ENCODE measurements at regions not wholly inside any gene's neighbourhood (a gene's known extent, or its start where the extent isn't known, plus 50 kb on each side); places are given as distances from the start of the nearest gene placed in this dataset.

DNA sequence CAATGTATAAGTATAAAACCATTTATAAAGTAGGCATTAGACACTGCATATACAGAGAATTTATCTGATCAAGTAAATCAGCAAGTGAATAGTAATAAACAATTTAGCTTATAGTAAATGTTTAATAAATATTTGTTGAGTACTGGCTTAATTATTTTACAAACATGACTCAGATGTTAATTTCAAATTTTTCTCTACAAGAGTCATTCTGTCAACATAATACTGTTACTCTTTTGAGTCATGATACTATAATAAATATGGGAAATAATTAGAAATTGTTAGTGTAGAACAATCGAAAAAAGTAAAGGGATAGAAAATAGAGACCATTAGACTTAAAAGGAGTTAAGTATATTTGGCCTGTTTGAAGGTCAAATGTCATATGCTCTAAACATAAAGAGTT lies 133.6 kb upstream of the MC4R start:
- DNase-seq (ENCODE audit: low read depth in 2 of 2) = no peak
- no peak overlapping the region for H3K4me3 ChIP-seq (replicated peaks in 1 of 2; ENCODE audit: low read depth in 2 of 2, low read length in 2 of 2)
- TF ChIP-seq, protein P1, sequence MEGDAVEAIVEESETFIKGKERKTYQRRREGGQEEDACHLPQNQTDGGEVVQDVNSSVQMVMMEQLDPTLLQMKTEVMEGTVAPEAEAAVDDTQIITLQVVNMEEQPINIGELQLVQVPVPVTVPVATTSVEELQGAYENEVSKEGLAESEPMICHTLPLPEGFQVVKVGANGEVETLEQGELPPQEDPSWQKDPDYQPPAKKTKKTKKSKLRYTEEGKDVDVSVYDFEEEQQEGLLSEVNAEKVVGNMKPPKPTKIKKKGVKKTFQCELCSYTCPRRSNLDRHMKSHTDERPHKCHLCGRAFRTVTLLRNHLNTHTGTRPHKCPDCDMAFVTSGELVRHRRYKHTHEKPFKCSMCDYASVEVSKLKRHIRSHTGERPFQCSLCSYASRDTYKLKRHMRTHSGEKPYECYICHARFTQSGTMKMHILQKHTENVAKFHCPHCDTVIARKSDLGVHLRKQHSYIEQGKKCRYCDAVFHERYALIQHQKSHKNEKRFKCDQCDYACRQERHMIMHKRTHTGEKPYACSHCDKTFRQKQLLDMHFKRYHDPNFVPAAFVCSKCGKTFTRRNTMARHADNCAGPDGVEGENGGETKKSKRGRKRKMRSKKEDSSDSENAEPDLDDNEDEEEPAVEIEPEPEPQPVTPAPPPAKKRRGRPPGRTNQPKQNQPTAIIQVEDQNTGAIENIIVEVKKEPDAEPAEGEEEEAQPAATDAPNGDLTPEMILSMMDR (IDR thresholded peaks at IDR 0.05; ENCODE audit: low read depth, low read length) = no peak

DNA sequence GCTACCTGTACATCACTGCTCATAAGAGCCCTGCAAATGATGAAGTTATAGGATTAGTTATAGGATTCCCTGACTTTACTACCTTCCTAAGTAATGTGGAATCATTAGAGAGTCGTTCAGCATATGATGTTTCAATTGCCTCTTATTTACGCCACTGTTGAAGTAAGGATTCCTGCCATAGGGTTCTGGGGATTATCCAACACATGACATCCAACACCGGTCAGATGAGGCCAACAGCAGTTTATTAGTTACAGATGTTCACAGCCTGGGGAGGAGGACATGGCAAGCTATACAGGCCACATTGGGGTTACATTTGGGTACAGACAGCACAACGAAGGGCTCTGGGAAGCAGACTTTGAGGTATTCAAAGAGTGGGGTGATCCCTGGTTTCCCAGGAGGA lies 134.1 kb upstream of the MC4R start:
- DNase-seq (ENCODE audit: low read depth in 2 of 2) = peak in 1 of 2 donors; percentile 2
- H3K4me3 ChIP-seq (replicated peaks in 1 of 2; ENCODE audit: low read depth in 2 of 2, low read length in 2 of 2) = no peak overlapping the region
- TF ChIP-seq, protein P1 (IDR thresholded peaks at IDR 0.05; ENCODE audit: low read depth, low read length) = no peak

DNA sequence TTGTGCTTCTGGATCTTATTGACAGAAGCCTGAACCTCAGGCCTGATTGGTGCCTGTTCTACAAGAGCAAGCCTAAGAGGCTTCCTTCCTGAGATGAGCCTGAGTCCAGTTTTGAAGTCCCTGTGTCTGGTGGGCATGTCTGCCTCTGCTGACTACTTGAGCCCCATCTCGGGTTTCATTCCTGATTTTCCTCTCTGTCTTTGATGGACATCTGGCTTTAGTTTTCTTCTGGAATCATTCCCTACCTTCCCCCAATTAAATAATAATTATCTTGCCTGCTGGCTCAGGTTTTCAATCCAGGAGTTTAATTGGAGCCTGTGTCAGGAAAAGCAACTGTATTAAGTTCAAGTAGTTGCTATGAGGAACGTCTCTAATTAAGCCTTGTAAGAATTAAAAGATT lies 135.5 kb upstream of the MC4R start:
- H3K4me3 ChIP-seq (replicated peaks in 1 of 2; ENCODE audit: low read depth in 2 of 2, low read length in 2 of 2) = no peak overlapping the region
- TF ChIP-seq, protein P1 (IDR thresholded peaks at IDR 0.05; ENCODE audit: low read depth, low read length) = no peak
- no peak for DNase-seq (ENCODE audit: low read depth in 2 of 2)

DNA sequence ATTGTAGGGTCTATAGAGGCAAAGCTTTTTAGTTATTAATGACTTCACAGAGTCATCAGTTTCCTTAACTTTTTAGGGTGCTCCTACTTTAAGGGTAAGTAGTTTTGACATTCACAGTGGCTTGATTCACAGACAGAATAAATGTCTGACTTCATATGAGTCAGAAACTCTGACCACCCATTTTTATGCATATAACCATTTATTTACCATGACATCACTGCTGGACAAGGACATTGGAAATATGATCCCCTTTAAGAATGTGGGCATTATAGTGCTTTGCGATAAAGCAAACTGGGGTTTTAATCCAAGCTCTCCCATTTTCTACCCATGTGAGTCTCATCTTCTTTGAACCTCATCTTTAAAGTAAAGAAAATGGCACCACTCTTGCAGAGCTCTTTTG lies 162.0 kb upstream of the MC4R start:
- TF ChIP-seq, protein P1 (IDR thresholded peaks at IDR 0.05; ENCODE audit: low read depth, low read length) = no peak
- H3K4me3 ChIP-seq (replicated peaks in 1 of 2; ENCODE audit: low read depth in 2 of 2, low read length in 2 of 2) = no peak overlapping the region
- DNase-seq (ENCODE audit: low read depth in 2 of 2) = peak in 1 of 2 donors; percentile 44

DNA sequence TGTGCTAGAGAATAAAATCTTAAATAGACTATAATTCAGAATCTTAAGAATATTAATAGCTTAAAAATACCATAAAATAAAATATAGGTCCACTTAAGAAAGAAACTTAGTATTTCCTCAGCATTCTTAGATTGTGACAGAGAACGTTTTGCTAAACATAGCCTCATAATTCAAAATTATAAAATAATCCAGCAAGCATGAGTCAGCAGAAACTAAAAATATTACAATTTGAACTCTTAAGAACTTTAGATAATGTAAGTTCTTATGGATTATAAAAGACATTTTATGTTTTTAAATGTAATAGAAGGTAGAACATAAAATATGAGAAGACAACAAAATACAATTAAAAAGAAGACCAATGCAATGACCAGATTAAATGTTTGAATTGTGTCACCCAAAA lies 164.5 kb upstream of the MC4R start:
- DNase-seq (ENCODE audit: low read depth in 2 of 2) = peak in 1 of 2 donors; percentile 5
- no peak overlapping the region for H3K4me3 ChIP-seq (replicated peaks in 1 of 2; ENCODE audit: low read depth in 2 of 2, low read length in 2 of 2)
- TF ChIP-seq, protein P1 (IDR thresholded peaks at IDR 0.05; ENCODE audit: low read depth, low read length) = no peak

DNA sequence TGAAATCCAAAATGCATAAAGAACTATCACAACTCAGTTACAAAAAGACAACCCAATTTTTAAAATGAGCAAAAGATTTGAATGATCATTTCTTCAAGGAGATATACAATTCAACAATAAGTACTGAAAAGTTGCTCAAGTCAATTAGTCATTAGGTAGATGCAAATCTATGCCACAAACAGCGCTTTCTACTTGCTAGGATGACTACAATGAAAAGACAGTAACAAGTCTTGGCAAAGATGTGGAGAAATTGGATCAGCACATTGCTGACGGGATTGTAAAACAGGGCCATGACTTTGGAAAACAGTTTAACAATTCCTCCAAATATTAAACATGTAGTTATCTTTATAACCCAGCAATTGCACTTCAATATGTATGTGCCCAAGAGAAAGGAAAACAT lies 166.3 kb upstream of the MC4R start:
- H3K4me3 ChIP-seq (replicated peaks in 1 of 2; ENCODE audit: low read depth in 2 of 2, low read length in 2 of 2) = no peak overlapping the region
- TF ChIP-seq, protein P1 (IDR thresholded peaks at IDR 0.05; ENCODE audit: low read depth, low read length) = no peak
- DNase-seq (ENCODE audit: low read depth in 2 of 2) = no peak

DNA sequence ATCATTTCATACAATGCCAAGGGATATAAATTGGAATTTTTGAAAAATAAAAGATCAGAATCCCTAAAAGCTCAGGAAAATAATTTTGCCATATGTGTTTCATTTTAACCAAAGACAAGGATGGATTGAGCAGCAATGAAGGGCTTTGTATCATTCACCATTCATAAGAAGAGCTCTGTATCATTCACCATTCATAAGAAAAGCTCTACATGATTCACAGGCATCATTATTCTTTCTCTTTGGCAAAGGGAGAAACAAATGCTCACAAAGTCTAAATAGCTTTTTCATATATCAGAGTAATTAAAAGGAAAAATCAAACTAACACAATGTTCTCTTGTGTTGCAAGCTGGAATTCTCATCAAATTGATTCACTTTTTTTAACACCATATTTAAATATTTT lies 169.1 kb upstream of the MC4R start:
- no peak for DNase-seq (ENCODE audit: low read depth in 2 of 2)
- TF ChIP-seq, protein P1 (IDR thresholded peaks at IDR 0.05; ENCODE audit: low read depth, low read length) = no peak
- H3K4me3 ChIP-seq (replicated peaks in 1 of 2; ENCODE audit: low read depth in 2 of 2, low read length in 2 of 2) = no peak overlapping the region

Measured in cardiac fibroblast (primary cell).